GM19025 (cell line): ENCODE measurements at regions not wholly inside any gene's neighbourhood (a gene's known extent, or its start where the extent isn't known, plus 50 kb on each side); places are given as distances from the start of the nearest gene placed in this dataset.
A peak's percentile ranks its signal among the peaks of the same experiment; 100 is the strongest.

Experiments
- ATAC-seq: cut with Tn5 transposase; IDR thresholded peaks from one replicate; pipeline ENCODE4 v1.9.1; 2021; ENCODE audit warnings: mild to moderate bottlenecking, low read depth, moderate library complexity; ENCODE audit not compliant: unreplicated experiment

- no peak for ATAC-seq
These were observed 249.2 kb upstream of the GPRIN3 start for GRCh38 chr4:89556601-89557305.

- ATAC-seq = no peak
These were observed 243.6 kb upstream of the GPRIN3 start for GRCh38 chr4:89551191-89551590.

- no peak for ATAC-seq
These were observed 242.3 kb upstream of the GPRIN3 start for GRCh38 chr4:89549907-89550306.

- no peak for ATAC-seq
These were observed 237.7 kb upstream of the GPRIN3 start for GRCh38 chr4:89545315-89545714.

- no peak for ATAC-seq
These were observed 234.4 kb upstream of the GPRIN3 start for GRCh38 chr4:89541998-89542397.

- no peak for ATAC-seq
These were observed 232.5 kb upstream of the GPRIN3 start for GRCh38 chr4:89539797-89540711.

GRCh38 chr4:89539374-89539773 lies 231.8 kb upstream of the GPRIN3 start:
- ATAC-seq = no peak

- ATAC-seq = no peak
These were observed 231.3 kb upstream of the GPRIN3 start for GRCh38 chr4:89538886-89539285.

GRCh38 chr4:89538171-89538570 lies 230.6 kb upstream of the GPRIN3 start:
- ATAC-seq = no peak

- no peak for ATAC-seq
These were observed 229.7 kb upstream of the GPRIN3 start for GRCh38 chr4:89537281-89537680.

- ATAC-seq = no peak
These were observed 227.7 kb upstream of the GPRIN3 start for GRCh38 chr4:89535251-89535650.

GRCh38 chr4:89534356-89534755 lies 226.8 kb upstream of the GPRIN3 start:
- ATAC-seq = no peak

- no peak for ATAC-seq
These were observed 224.5 kb upstream of the GPRIN3 start for GRCh38 chr4:89531932-89532640.

- no peak for ATAC-seq
These were observed 221.0 kb upstream of the GPRIN3 start for GRCh38 chr4:89528526-89529133.

- ATAC-seq = no peak
These were observed 214.2 kb upstream of the GPRIN3 start for GRCh38 chr4:89521826-89522225.

GRCh38 chr4:89519771-89520320 lies 212.2 kb upstream of the GPRIN3 start:
- no peak for ATAC-seq

GRCh38 chr4:89518259-89518658 lies 210.7 kb upstream of the GPRIN3 start:
- ATAC-seq = no peak

- no peak for ATAC-seq
These were observed 207.2 kb upstream of the GPRIN3 start for GRCh38 chr4:89514811-89515210.

GRCh38 chr4:89511776-89512175 lies 204.2 kb upstream of the GPRIN3 start:
- no peak for ATAC-seq

- peak; percentile 94 for ATAC-seq
These were observed 202.2 kb upstream of the GPRIN3 start for GRCh38 chr4:89509708-89510281.
